PC-9 (cell line): ENCODE measurements at regions not wholly inside any gene's neighbourhood (a gene's known extent, or its start where the extent isn't known, plus 50 kb on each side); places are given as distances from the start of the nearest gene placed in this dataset.

Source experiments
- EZH2 ChIP-seq: fragments of 200-600 bp; sonication (generic); IDR thresholded peaks from 2 replicates; pipeline ENCODE4 v1.8.0; 2017; ENCODE audit warnings: antibody characterized with exemption, low read depth
- TF ChIP-seq, protein P1 (sequence below): fragments of 200-600 bp; sonication (generic); conservative IDR thresholded peaks from 2 replicates; pipeline ENCODE4 v1.6.1; 2017; ENCODE audit warnings: mixed run types, antibody characterized with exemption, mild to moderate bottlenecking, moderate library complexity

DNA sequence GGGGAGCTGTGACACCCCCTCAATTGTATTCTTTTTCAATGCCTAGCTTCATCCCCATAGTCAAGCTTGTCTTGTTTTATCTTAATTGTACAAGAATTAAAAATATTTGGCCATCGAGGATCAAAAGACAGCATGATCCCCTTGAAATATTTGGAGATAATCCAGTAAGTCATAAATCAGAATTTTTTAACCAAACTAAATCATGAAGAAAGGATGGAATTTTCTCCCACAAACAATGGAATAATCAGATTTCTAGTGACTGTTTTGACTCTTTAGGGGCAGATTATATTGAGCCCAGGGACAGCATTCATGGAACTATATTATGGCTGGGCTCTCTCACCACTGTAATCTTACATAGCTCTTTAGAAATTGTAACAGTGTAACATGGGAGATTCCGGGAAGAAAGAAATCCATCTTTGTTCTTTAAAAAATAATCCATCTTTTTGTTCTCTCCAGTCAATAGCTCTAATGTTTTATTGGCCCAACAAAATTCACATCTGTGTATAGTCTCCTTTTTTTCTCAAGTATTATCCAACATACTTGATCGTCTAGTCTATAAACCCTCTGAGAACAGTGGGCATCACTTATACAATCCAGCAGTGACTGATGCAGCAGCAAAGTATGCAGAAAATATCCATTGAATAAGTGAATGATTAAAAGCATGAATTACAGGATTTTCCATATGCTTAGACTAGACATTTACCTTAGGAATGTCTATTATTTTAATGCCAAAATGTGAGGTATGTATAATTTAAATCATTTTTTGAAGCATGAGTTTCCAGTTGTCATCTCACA, 277.0 kb upstream of the PLSCR5 start:
- TF ChIP-seq, protein P1, sequence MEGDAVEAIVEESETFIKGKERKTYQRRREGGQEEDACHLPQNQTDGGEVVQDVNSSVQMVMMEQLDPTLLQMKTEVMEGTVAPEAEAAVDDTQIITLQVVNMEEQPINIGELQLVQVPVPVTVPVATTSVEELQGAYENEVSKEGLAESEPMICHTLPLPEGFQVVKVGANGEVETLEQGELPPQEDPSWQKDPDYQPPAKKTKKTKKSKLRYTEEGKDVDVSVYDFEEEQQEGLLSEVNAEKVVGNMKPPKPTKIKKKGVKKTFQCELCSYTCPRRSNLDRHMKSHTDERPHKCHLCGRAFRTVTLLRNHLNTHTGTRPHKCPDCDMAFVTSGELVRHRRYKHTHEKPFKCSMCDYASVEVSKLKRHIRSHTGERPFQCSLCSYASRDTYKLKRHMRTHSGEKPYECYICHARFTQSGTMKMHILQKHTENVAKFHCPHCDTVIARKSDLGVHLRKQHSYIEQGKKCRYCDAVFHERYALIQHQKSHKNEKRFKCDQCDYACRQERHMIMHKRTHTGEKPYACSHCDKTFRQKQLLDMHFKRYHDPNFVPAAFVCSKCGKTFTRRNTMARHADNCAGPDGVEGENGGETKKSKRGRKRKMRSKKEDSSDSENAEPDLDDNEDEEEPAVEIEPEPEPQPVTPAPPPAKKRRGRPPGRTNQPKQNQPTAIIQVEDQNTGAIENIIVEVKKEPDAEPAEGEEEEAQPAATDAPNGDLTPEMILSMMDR, result no peak
- no peak for TF ChIP-seq EZH2
